HL-60 (cell line): ENCODE measurements at regions not wholly inside any gene's neighbourhood (a gene's known extent, or its start where the extent isn't known, plus 50 kb on each side); places are given as distances from the start of the nearest gene placed in this dataset.
A peak's percentile ranks its signal among the peaks of the same experiment; 100 is the strongest.

Experiments
- DNase-seq, 2 experiments: peaks; one replicate each; pipeline ENCODE4 v3.0.0-alpha.2; 2010 to 2020; ENCODE audit warnings: low read depth in 1 of 2, low spot score in 1 of 2
- H3K27ac ChIP-seq: fragments of 250-450 bp; sonication (Bioruptor Pico); replicated peaks from 2 replicates; pipeline ENCODE4 v1.5.1; 2020; ENCODE audit warnings: mild to moderate bottlenecking, moderate library complexity
- H3K27me3 ChIP-seq: fragments of 250-450 bp; sonication (Bioruptor Pico); 2 replicates; pipeline ENCODE4 v1.5.1; 2021; ENCODE audit warnings: mild to moderate bottlenecking, moderate library complexity; ENCODE audit not compliant: insufficient read depth, poor library complexity, severe bottlenecking
- H3K4me3 ChIP-seq: replicated peaks from 2 replicates; pipeline ENCODE4 v1.5.1; 2011; ENCODE audit warnings: mild to moderate bottlenecking, control low read depth, low read length; ENCODE audit not compliant: insufficient read depth
- CTCF ChIP-seq: IDR thresholded peaks from one replicate; pipeline ENCODE4 v1.5.1; 2011; ENCODE audit warnings: low read length, control low read depth, inconsistent platforms; ENCODE audit not compliant: insufficient read depth
- GABPA ChIP-seq: IDR thresholded peaks from 2 replicates; pipeline ENCODE4 v1.6.1; 2012; ENCODE audit warnings: low read depth
- POLR2AphosphoS5 ChIP-seq: IDR thresholded peaks from 2 replicates; pipeline ENCODE4 v1.6.1; 2012; ENCODE audit warnings: low read depth
- REST ChIP-seq: IDR thresholded peaks from 2 replicates; pipeline ENCODE4 v1.6.1; 2012; ENCODE audit warnings: low read depth; ENCODE audit not compliant: insufficient replicate concordance
- SPI1 ChIP-seq: IDR thresholded peaks from 2 replicates; pipeline ENCODE4 v1.6.1; 2012; ENCODE audit warnings: low read depth, mild to moderate bottlenecking, borderline replicate concordance

- DNase-seq = peak; percentile 41 to 50
- no peak overlapping the region for H3K27ac ChIP-seq
- H3K27me3 ChIP-seq = no peaks in the 10 kb centered on the region
- TF ChIP-seq POLR2AphosphoS5 (no peak), REST (no peak), CTCF (no peak), GABPA (no peak), SPI1 (no peak)
- H3K4me3 ChIP-seq = no peak overlapping the region
These were observed 444.8 kb downstream of the SOX6 start for GRCh38 chr11:15911377-15912044.

GRCh38 chr11:15912291-15912690 is 444.1 kb downstream of the SOX6 start:
- Histone ChIP-seq H3K4me3 (no peak overlapping the region), H3K27me3 (no peaks in the 10 kb centered on the region), H3K27ac (no peak overlapping the region)
- no peak for DNase-seq
- no peak for TF ChIP-seq CTCF
- no peak for TF ChIP-seq POLR2AphosphoS5
- no peak for TF ChIP-seq SPI1
- no peak for TF ChIP-seq GABPA
- TF ChIP-seq REST = no peak

- TF ChIP-seq POLR2AphosphoS5 = no peak
- no peak for TF ChIP-seq CTCF
- TF ChIP-seq GABPA = no peak
- TF ChIP-seq SPI1 = no peak
- no peak for TF ChIP-seq REST
- no peaks in the 10 kb centered on the region for H3K27me3 ChIP-seq
- H3K27ac ChIP-seq = no peak overlapping the region
- no peak overlapping the region for H3K4me3 ChIP-seq
- no peak for DNase-seq
These were observed 443.5 kb downstream of the SOX6 start for GRCh38 chr11:15912825-15913224.
